GM23338 (cell line): ENCODE measurements at regions not wholly inside any gene's neighbourhood (a gene's known extent, or its start where the extent isn't known, plus 50 kb on each side); places are given as distances from the start of the nearest gene placed in this dataset.

Source experiments
- ATAC-seq: fragments of 200-7000 bp; cut with Tn5 transposase; 3 replicates; pipeline ENCODE4 v1.9.1; 2020
- DNase-seq: peaks from one replicate; pipeline ENCODE4 v3.0.0-alpha.2; 2015; ENCODE audit warnings: low spot score
- H2AFZ ChIP-seq: fragments of 200-600 bp; sonication (generic); 2 replicates; pipeline ENCODE4 v1.8.0; 2016; ENCODE audit warnings: antibody characterized with exemption, mild to moderate bottlenecking, moderate library complexity
- H3F3A ChIP-seq: fragments of 200-600 bp; sonication (generic); replicated peaks from 2 replicates; pipeline ENCODE4 v1.8.0; 2017; ENCODE audit warnings: antibody characterized with exemption, mixed run types, low read depth
- H3K27ac ChIP-seq: fragments of 200-600 bp; sonication (generic); 2 replicates; pipeline ENCODE4 v1.6.1; 2016; ENCODE audit warnings: low read depth
- H3K27me3 ChIP-seq: fragments of 200-600 bp; sonication (generic); 2 replicates; pipeline ENCODE4 v1.8.0; 2016; ENCODE audit warnings: mild to moderate bottlenecking, mixed run types, moderate library complexity; ENCODE audit not compliant: insufficient read depth
- H3K36me3 ChIP-seq: fragments of 200-600 bp; sonication (generic); 2 replicates; pipeline ENCODE4 v1.8.0; 2016; ENCODE audit warnings: mild to moderate bottlenecking; ENCODE audit not compliant: insufficient read depth
- H3K4me1 ChIP-seq: fragments of 200-600 bp; sonication (generic); 2 replicates; pipeline ENCODE4 v1.8.0; 2016; ENCODE audit warnings: mild to moderate bottlenecking, moderate library complexity; ENCODE audit not compliant: insufficient read depth
- H3K4me2 ChIP-seq: fragments of 200-600 bp; sonication (generic); 2 replicates; pipeline ENCODE4 v1.7.1; 2017; ENCODE audit warnings: mixed run types
- H3K4me3 ChIP-seq: fragments of 200-600 bp; sonication (generic); 2 replicates; pipeline ENCODE4 v1.6.1; 2016; ENCODE audit warnings: mixed run types
- H3K79me2 ChIP-seq: fragments of 200-600 bp; sonication (generic); replicated peaks from 2 replicates; pipeline ENCODE4 v1.8.0; 2017; ENCODE audit warnings: mild to moderate bottlenecking; ENCODE audit not compliant: insufficient read depth
- H3K9me2 ChIP-seq: fragments of 200-600 bp; sonication (generic); 2 replicates; pipeline ENCODE4 v1.8.0; 2017; ENCODE audit not compliant: insufficient read depth
- H4K20me1 ChIP-seq: fragments of 200-600 bp; sonication (generic); replicated peaks from 2 replicates; pipeline ENCODE4 v1.8.0; 2017; ENCODE audit warnings: mild to moderate bottlenecking; ENCODE audit not compliant: insufficient read depth
- H3K27ac Mint-ChIP-seq: 2 replicates; pipeline ENCODE4 v1.8.0; 2020; ENCODE audit warnings: inconsistent platforms, mild to moderate bottlenecking, moderate library complexity, mixed read lengths
- H3K27me3 Mint-ChIP-seq: 3 replicates; pipeline ENCODE4 v1.8.0; 2022; ENCODE audit warnings: low read depth, mild to moderate bottlenecking, moderate library complexity, mixed read lengths, inconsistent platforms; ENCODE audit not compliant: insufficient read depth, poor library complexity
- H3K36me3 Mint-ChIP-seq: 3 replicates; pipeline ENCODE4 v1.8.0; 2021; ENCODE audit warnings: low read depth, mild to moderate bottlenecking, inconsistent platforms, moderate library complexity, mixed read lengths
- H3K4me1 Mint-ChIP-seq: 3 replicates; pipeline ENCODE4 v1.8.0; 2020; ENCODE audit warnings: mild to moderate bottlenecking, inconsistent platforms, mixed read lengths
- H3K4me3 Mint-ChIP-seq: 3 replicates; pipeline ENCODE4 v1.8.0; 2021; ENCODE audit warnings: moderate library complexity, mild to moderate bottlenecking, inconsistent platforms, mixed read lengths
- H3K9me3 Mint-ChIP-seq: 3 replicates; pipeline ENCODE4 v1.8.0; 2020; ENCODE audit warnings: moderate library complexity, mild to moderate bottlenecking, inconsistent platforms, mixed read lengths
- CREB1 ChIP-seq: fragments of 250-450 bp; sonication (Bioruptor Pico); IDR thresholded peaks from 2 replicates; pipeline ENCODE4 v1.5.0; 2020; ENCODE audit warnings: low read depth, mild to moderate bottlenecking, moderate library complexity
- CTCF ChIP-seq, 2 experiments: fragments of 200-600 bp in 1 of 2; sonication (generic) in 1 of 2; conservative IDR thresholded peaks; 2 replicates each; pipeline versions ENCODE4 v1.5.1 to v1.6.1; 2016 to 2017; ENCODE audit warnings: antibody characterized with exemption in 2 of 2, low read depth in 2 of 2, mild to moderate bottlenecking in 2 of 2, moderate library complexity in 1 of 2
- ETS1 ChIP-seq: IDR thresholded peaks from 2 replicates; pipeline ENCODE4 v1.6.1; 2016; ENCODE audit warnings: antibody characterized with exemption
- EZH2 ChIP-seq: fragments of 200-600 bp; sonication (generic); IDR thresholded peaks from one replicate; pipeline ENCODE4 v1.8.0; 2017; ENCODE audit warnings: antibody characterized with exemption, mild to moderate bottlenecking, low read depth; ENCODE audit not compliant: unreplicated experiment
- EZH2phosphoT487 ChIP-seq: fragments of 200-600 bp; sonication (generic); IDR thresholded peaks from one replicate; pipeline ENCODE4 v1.8.1; 2018; ENCODE audit warnings: antibody characterized with exemption; ENCODE audit not compliant: unreplicated experiment
- JUNB ChIP-seq: IDR thresholded peaks from one replicate; pipeline ENCODE4 v1.6.1; 2016; ENCODE audit warnings: antibody characterized with exemption; ENCODE audit not compliant: unreplicated experiment
- POLR2AphosphoS5 ChIP-seq: IDR thresholded peaks from 2 replicates; pipeline ENCODE4 v1.6.1; 2016; ENCODE audit warnings: antibody characterized with exemption, low read depth
- REST ChIP-seq: IDR thresholded peaks from one replicate; pipeline ENCODE4 v1.6.1; 2018; ENCODE audit warnings: antibody characterized with exemption; ENCODE audit not compliant: unreplicated experiment
- STAT1 ChIP-seq: IDR thresholded peaks from one replicate; pipeline ENCODE4 v1.6.1; 2016; ENCODE audit warnings: antibody characterized with exemption; ENCODE audit not compliant: unreplicated experiment
- ZNF114 ChIP-seq: fragments of 250-450 bp; sonication (Bioruptor Pico); IDR thresholded peaks from 2 replicates; pipeline ENCODE4 v1.5.0; 2020; ENCODE audit warnings: mild to moderate bottlenecking, moderate library complexity
- ZNF331 ChIP-seq: fragments of 250-450 bp; sonication (Bioruptor Pico); IDR thresholded peaks from 2 replicates; pipeline ENCODE4 v1.5.0; 2020; ENCODE audit warnings: low read depth, mild to moderate bottlenecking, moderate library complexity
- ZNF462 ChIP-seq: fragments of 250-450 bp; sonication (Bioruptor Pico); IDR thresholded peaks from 2 replicates; pipeline ENCODE4 v1.5.0; 2020; ENCODE audit warnings: mild to moderate bottlenecking, moderate library complexity

GRCh38 chr9:31604531-31604930 is 779.9 kb upstream of the ACO1 start:
- Histone ChIP-seq H3K4me2 (no peak overlapping the region), H2AFZ (no peak overlapping the region), H4K20me1 (no peaks in the 10 kb centered on the region), H3K27ac (no peak overlapping the region), H3K27me3 (no peaks in the 10 kb centered on the region), H3F3A (no peaks in the 10 kb centered on the region), H3K4me3 (no peak overlapping the region), H3K79me2 (no peaks in the 10 kb centered on the region), H3K36me3 (no peaks in the 10 kb centered on the region), H3K9me2 (no peaks in the 10 kb centered on the region), H3K4me1 (no peaks in the 10 kb centered on the region)
- Mint-ChIP-seq H3K36me3 (no peaks in the 10 kb centered on the region), H3K9me3 (no peaks in the 10 kb centered on the region), H3K27me3 (no peaks in the 10 kb centered on the region), H3K4me3 (no peak overlapping the region), H3K27ac (no peak overlapping the region), H3K4me1 (peaks cover 4% of the 10 kb centered on the region)
- TF ChIP-seq JUNB (no peak), EZH2 (no peak), EZH2phosphoT487 (no peak), POLR2AphosphoS5 (no peak), CREB1 (no peak), REST (no peak), ETS1 (no peak), ZNF114 (CRISPR knock-in tag) (no peak), CTCF (conservative IDR thresholded peaks at IDR 0.05; ENCODE audit: low read depth in 2 of 2) (no peak), STAT1 (no peak), ZNF331 (no peak), ZNF462 (CRISPR knock-in tag) (no peak)
- ATAC-seq (no peak), DNase-seq (no peak)
